ENCODE measurements at regions not wholly inside any gene's neighbourhood (a gene's known extent, or its start where the extent isn't known, plus 50 kb on each side); places are given as distances from the start of the nearest gene placed in this dataset.
"Not testable (repeated sequence)": the region's sequence is repeated elsewhere in the genome, so short reads cannot be mapped to it uniquely, and the experiment has no call there.

DNA sequence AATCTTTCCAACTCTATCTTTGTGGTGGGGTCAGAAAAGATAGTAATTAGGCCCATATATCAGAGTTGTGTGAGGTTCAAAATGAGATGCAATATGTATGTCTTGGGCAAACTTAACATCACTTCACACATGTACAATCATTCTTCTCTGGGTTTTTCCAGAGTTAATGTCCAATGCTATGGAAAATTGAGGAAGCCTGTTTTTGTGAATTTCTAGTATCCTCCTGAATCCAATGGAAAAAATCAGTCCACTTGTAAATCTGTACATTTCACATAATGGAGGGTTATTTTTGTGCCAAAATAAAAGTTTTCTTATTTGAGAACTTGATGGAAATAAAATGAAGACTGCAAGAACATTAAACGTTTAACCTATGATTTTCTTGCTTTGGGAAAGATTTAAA, 155.6 kb upstream of the SEMA6A start:
- H3K4me1 ChIP-seq: no peaks in the 10 kb centered on the region
- H3K4me3 ChIP-seq: no peak overlapping the region
- ChIA-PET POLR2A (no interaction called here), CTCF (no interaction called here)
- no peak for FAIRE-seq
- no peak for ATAC-seq
- no peak overlapping the region for H3K4me2 ChIP-seq
- TF ChIP-seq ATOH8 (CRISPR knock-in tag; IDR thresholded peaks at IDR 0.05; ENCODE audit: low read depth): no peak
- TF ChIP-seq ZC3H11A (IDR thresholded peaks at IDR 0.05): no peak
- DNase-seq (ENCODE audit: low read depth in 1 of 2, low spot score in 1 of 2): no peak
- H3K27ac ChIP-seq: no peak overlapping the region
- H3K9me3 ChIP-seq: no peaks in the 10 kb centered on the region
- WGBS (ENCODE audit: missing lambda C conversion rate): 0% methylated on average over 1 of the region's 1 CpG

GRCh38 chr5:116727248-116727647, 152.6 kb upstream of the SEMA6A start:
- Histone ChIP-seq H3K27ac (no peak overlapping the region), H3K4me2 (no peak overlapping the region), H3K9me3 (no peaks in the 10 kb centered on the region), H3K4me1 (no peaks in the 10 kb centered on the region), H3K4me3 (no peak overlapping the region)
- 91% methylated on average over 2 of the region's 2 CpGs for WGBS (ENCODE audit: missing lambda C conversion rate)
- CTCF ChIA-PET: interaction anchor here (1.3 kb wide), 1 partner anchor 55 kb away, joined by 3 read pairs; no protein-coding TSS in a partner anchor
- no peak for DNase-seq (ENCODE audit: low read depth in 1 of 2, low spot score in 1 of 2)
- POLR2A ChIA-PET: no interaction called here
- TF ChIP-seq ZFP36 (IDR thresholded peaks at IDR 0.05; ENCODE audit: borderline replicate concordance, partially characterized antibody) (no peak), FOSB (CRISPR knock-in tag; IDR thresholded peaks at IDR 0.05) (no peak), HOXA7 (CRISPR knock-in tag; IDR thresholded peaks at IDR 0.05) (no peak), JUN (IDR thresholded peaks at IDR 0.05) (no peak), HOXB5 (CRISPR knock-in tag; IDR thresholded peaks at IDR 0.05) (no peak), ZC3H11A (IDR thresholded peaks at IDR 0.05) (no peak), BHLHE40 (IDR thresholded peaks at IDR 0.05; ENCODE audit: low read depth, low read length) (no peak)
- TF ChIP-seq, protein P1, sequence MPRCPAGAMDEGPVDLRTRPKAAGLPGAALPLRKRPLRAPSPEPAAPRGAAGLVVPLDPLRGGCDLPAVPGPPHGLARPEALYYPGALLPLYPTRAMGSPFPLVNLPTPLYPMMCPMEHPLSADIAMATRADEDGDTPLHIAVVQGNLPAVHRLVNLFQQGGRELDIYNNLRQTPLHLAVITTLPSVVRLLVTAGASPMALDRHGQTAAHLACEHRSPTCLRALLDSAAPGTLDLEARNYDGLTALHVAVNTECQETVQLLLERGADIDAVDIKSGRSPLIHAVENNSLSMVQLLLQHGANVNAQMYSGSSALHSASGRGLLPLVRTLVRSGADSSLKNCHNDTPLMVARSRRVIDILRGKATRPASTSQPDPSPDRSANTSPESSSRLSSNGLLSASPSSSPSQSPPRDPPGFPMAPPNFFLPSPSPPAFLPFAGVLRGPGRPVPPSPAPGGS (IDR thresholded peaks at IDR 0.05): no peak
- no peak for ATAC-seq
- no peak for FAIRE-seq

GRCh38 chr5:116726180-116726579, 151.6 kb upstream of the SEMA6A start:
- H3K9me3 ChIP-seq; H3K4me3 ChIP-seq; H3K4me1 ChIP-seq; POLR2A ChIA-PET; ATAC-seq; FAIRE-seq; H3K4me2 ChIP-seq; DNase-seq (ENCODE audit: low read depth in 1 of 2, low spot score in 1 of 2); H3K27ac ChIP-seq: not testable (repeated sequence)
- CTCF ChIA-PET: interaction anchor here (0.7 kb wide), 1 partner anchor 1401 kb away, joined by 3 read pairs; no protein-coding TSS in a partner anchor
- WGBS (ENCODE audit: missing lambda C conversion rate): 7% methylated on average over 2 of the region's 2 CpGs

DNA sequence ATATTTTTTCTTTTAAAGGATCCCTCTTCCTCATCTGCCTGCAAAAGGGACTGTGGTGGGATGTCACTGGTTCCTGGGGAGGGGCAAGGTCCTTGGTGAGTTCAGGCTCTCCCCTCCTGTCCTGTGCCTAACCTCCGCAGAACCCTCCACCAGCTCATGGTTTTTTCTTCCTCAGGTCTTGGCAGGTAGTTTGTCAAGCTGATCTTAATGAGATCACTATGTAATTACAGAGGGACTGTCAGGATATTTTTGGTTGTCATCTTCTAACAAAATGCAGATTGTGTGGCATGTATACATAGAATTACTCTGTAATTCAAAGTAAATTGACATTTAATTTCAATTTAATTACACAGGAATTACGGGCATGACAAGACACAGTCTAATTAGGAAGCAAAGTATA, 150.3 kb upstream of the SEMA6A start:
- WGBS (ENCODE audit: missing lambda C conversion rate): 41% methylated on average over 2 of the region's 2 CpGs
- Histone ChIP-seq H3K27ac (no peak overlapping the region), H3K9me3 (no peaks in the 10 kb centered on the region), H3K4me1 (no peaks in the 10 kb centered on the region), H3K4me2 (no peak overlapping the region), H3K4me3 (no peak overlapping the region)
- TF ChIP-seq JUNB (IDR thresholded peaks at IDR 0.05) (no peak), PHF8 (IDR thresholded peaks at IDR 0.05; ENCODE audit: borderline replicate concordance, low read depth) (no peak), RNF2 (IDR thresholded peaks at IDR 0.05; ENCODE audit: borderline replicate concordance, low read depth) (no peak), NPAS2 (CRISPR knock-in tag; IDR thresholded peaks at IDR 0.05; ENCODE audit: borderline replicate concordance) (no peak), TP53 (CRISPR knock-in tag; IDR thresholded peaks at IDR 0.05) (no peak), SMC3 (IDR thresholded peaks at IDR 0.05) (no peak), CHD2 (IDR thresholded peaks at IDR 0.05; ENCODE audit: low read length, partially characterized antibody) (no peak), ZFP36 (IDR thresholded peaks at IDR 0.05; ENCODE audit: borderline replicate concordance, partially characterized antibody) (no peak), EP300 (IDR thresholded peaks at IDR 0.05) (no peak), SREBF2 (IDR thresholded peaks at IDR 0.05) (no peak), RFX5 (IDR thresholded peaks at IDR 0.05) (no peak), ESRRA (IDR thresholded peaks at IDR 0.05; ENCODE audit: borderline replicate concordance, low read length) (no peak), CEBPB (IDR thresholded peaks at IDR 0.05) (no peak), RAD21 (conservative IDR thresholded peaks at IDR 0.05 in 1 of 2, IDR thresholded peaks at IDR 0.05 in 1 of 2) (no peak)
- TF ChIP-seq, protein P2, sequence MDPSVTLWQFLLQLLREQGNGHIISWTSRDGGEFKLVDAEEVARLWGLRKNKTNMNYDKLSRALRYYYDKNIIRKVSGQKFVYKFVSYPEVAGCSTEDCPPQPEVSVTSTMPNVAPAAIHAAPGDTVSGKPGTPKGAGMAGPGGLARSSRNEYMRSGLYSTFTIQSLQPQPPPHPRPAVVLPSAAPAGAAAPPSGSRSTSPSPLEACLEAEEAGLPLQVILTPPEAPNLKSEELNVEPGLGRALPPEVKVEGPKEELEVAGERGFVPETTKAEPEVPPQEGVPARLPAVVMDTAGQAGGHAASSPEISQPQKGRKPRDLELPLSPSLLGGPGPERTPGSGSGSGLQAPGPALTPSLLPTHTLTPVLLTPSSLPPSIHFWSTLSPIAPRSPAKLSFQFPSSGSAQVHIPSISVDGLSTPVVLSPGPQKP (IDR thresholded peaks at IDR 0.05; ENCODE audit: low read depth, low read length): no peak
- CTCF ChIA-PET: no interaction called here
- ATAC-seq (no peak), FAIRE-seq (no peak), DNase-seq (ENCODE audit: low read depth in 1 of 2, low spot score in 1 of 2) (no peak)
- POLR2A ChIA-PET: no interaction called here
